Left ventricle myocardium inferior (tissue), 1 donor: ENCODE measurements at regions not wholly inside any gene's neighbourhood (a gene's known extent, or its start where the extent isn't known, plus 50 kb on each side); places are given as distances from the start of the nearest gene placed in this dataset.

ENCODE experiments used
- DNase-seq: peaks from one replicate; pipeline ENCODE4 v3.0.0-alpha.2; 2020
- H3K27ac ChIP-seq: fragments of 200-600 bp; replicated peaks from 2 replicates; pipeline ENCODE4 v1.8.0; 2021
- H3K27me3 ChIP-seq: fragments of 200-600 bp; 2 replicates; pipeline ENCODE4 v1.8.0; 2021; ENCODE audit warnings: low read depth
- H3K36me3 ChIP-seq: fragments of 200-600 bp; 2 replicates; pipeline ENCODE4 v1.8.0; 2021
- H3K4me1 ChIP-seq: fragments of 200-600 bp; 2 replicates; pipeline ENCODE4 v1.8.0; 2021
- H3K4me3 ChIP-seq: fragments of 200-600 bp; 2 replicates; pipeline ENCODE4 v1.8.0; 2021; ENCODE audit warnings: mild to moderate bottlenecking, moderate library complexity
- H3K9me3 ChIP-seq: fragments of 200-600 bp; replicated peaks from 2 replicates; pipeline ENCODE4 v1.8.0; 2021
- intact Hi-C: fragments of 100-400 bp; cut with micrococcal nuclease; formaldehyde crosslinking; loops from one replicate; pipeline ENCODE4 v1.11.0; 2022
- TF ChIP-seq, protein P1 (sequence below): fragments of 200-600 bp; IDR thresholded peaks from 2 replicates; pipeline ENCODE4 v1.8.0; 2021; ENCODE audit warnings: antibody characterized with exemption, mild to moderate bottlenecking, borderline replicate concordance
- donor health status: DM: no; HTN: yes; CAD: no; lungs with severe emphysema.

GRCh38 chr7:46479680-46480079 lies 558.6 kb upstream of the IGFBP3 start:
- Histone ChIP-seq H3K4me1 (no peaks in the 10 kb centered on the region), H3K4me3 (no peak overlapping the region), H3K36me3 (no peaks in the 10 kb centered on the region), H3K27ac (no peak overlapping the region), H3K27me3 (no peaks in the 10 kb centered on the region), H3K9me3 (peaks cover 5% of the 10 kb centered on the region)
- DNase-seq: no peak
- intact Hi-C loops: no loop called here
- TF ChIP-seq, protein P1, sequence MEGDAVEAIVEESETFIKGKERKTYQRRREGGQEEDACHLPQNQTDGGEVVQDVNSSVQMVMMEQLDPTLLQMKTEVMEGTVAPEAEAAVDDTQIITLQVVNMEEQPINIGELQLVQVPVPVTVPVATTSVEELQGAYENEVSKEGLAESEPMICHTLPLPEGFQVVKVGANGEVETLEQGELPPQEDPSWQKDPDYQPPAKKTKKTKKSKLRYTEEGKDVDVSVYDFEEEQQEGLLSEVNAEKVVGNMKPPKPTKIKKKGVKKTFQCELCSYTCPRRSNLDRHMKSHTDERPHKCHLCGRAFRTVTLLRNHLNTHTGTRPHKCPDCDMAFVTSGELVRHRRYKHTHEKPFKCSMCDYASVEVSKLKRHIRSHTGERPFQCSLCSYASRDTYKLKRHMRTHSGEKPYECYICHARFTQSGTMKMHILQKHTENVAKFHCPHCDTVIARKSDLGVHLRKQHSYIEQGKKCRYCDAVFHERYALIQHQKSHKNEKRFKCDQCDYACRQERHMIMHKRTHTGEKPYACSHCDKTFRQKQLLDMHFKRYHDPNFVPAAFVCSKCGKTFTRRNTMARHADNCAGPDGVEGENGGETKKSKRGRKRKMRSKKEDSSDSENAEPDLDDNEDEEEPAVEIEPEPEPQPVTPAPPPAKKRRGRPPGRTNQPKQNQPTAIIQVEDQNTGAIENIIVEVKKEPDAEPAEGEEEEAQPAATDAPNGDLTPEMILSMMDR: no peak

GRCh38 chr7:46478046-46478445 lies 557.0 kb upstream of the IGFBP3 start:
- Histone ChIP-seq H3K27me3 (no peaks in the 10 kb centered on the region), H3K27ac (no peak overlapping the region), H3K36me3 (no peaks in the 10 kb centered on the region), H3K4me3 (no peak overlapping the region), H3K4me1 (no peaks in the 10 kb centered on the region), H3K9me3 (peaks cover 22% of the 10 kb centered on the region)
- intact Hi-C loops: no loop called here
- no peak for DNase-seq
- TF ChIP-seq, protein P1: no peak

DNA sequence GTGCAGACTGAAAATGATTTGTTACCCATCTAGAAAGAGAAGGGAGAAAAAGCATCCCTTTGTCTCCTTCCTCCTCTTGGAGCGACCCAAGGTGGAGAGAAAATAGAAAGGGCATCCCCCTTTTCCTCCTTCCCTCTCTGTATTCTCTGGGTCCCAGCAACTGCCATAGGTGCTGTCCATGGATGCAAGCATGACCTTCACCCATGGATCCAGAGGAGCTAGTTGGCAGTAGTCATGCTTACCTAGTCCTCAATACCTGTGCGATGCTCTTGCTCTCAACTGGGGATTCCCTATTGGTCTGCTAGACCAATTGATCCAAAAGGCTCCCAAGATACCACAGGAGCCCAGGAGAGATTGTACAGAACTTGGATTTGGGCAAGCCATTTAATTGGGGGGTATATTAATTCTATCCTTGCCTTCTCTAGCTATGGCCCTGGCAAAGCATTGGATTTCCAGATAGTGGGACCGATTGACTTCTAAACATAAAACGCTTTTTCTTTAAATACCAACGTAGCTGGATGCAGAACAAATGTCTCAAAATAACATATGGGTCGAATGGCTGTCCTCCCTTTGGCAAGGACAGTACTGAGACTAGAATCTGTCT lies 547.8 kb upstream of the IGFBP3 start:
- H3K4me1 ChIP-seq: no peaks in the 10 kb centered on the region
- intact Hi-C loops: no loop called here
- no peak for DNase-seq
- H3K27me3 ChIP-seq: no peaks in the 10 kb centered on the region
- H3K36me3 ChIP-seq: peaks cover 5% of the 10 kb centered on the region
- peaks cover 100% of the 10 kb centered on the region for H3K9me3 ChIP-seq
- TF ChIP-seq, protein P1: no peak
- no peak overlapping the region for H3K4me3 ChIP-seq
- no peak overlapping the region for H3K27ac ChIP-seq

DNA sequence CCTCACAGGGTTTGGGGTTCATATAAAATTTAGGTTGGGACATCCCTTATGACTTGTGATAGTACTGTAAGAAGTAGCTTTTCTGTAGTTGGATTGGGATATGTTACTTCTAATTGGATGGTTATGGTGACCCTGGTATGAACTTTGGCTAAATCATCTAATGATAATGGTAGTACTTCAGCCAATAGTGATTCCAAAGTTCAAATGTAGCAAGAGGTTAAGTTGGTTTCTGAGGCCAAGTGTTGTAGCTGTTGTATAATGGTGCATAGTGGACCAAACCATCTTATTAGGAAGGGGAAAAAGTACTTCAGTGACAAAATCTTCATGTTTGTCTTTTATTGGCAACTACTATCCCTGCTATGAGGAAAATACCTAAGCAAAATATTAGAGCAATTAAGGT lies 542.1 kb upstream of the IGFBP3 start:
- intact Hi-C loops: no loop called here
- TF ChIP-seq, protein P1: no peak
- H3K9me3 ChIP-seq: peaks cover 91% of the 10 kb centered on the region
- H3K36me3 ChIP-seq: peaks cover 5% of the 10 kb centered on the region
- no peaks in the 10 kb centered on the region for H3K4me1 ChIP-seq
- DNase-seq: no peak
- no peaks in the 10 kb centered on the region for H3K27me3 ChIP-seq
- no peak overlapping the region for H3K27ac ChIP-seq
- H3K4me3 ChIP-seq: no peak overlapping the region

DNA sequence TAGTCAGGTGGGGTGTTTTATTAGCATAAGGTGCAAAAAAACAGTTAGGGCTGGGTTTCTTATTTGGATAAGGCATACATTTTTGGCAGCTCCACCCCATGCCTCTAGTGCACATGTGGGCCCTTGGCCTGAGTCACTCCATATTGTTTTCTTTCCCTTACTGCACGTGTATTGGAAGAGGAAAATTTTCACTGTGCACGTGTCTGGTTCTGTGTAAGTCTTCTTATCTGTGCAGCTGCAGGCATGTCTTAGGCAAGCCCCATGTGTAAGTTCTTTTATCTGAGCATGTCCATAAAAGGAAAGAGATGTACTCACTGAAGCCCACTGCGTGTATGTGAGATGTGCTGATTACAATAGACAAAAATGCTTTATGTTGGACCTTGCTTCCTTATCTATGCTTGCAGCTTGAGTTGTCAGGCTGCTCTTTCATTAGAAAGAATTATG lies 540.3 kb upstream of the IGFBP3 start:
- Histone ChIP-seq H3K27ac (no peak overlapping the region), H3K4me3 (no peak overlapping the region), H3K9me3 (peaks cover 73% of the 10 kb centered on the region), H3K27me3 (no peaks in the 10 kb centered on the region), H3K4me1 (no peaks in the 10 kb centered on the region), H3K36me3 (no peaks in the 10 kb centered on the region)
- intact Hi-C loops: no loop called here
- TF ChIP-seq, protein P1: no peak
- DNase-seq: no peak
